GM12875 (cell line): ENCODE measurements at regions not wholly inside any gene's neighbourhood (a gene's known extent, or its start where the extent isn't known, plus 50 kb on each side); places are given as distances from the start of the nearest gene placed in this dataset.

Experiments used
- H3K4me3 ChIP-seq: one replicate; pipeline ENCODE4 v1.5.1; 2011; ENCODE audit warnings: low read depth, low read length, control low read depth
- TF ChIP-seq, protein P1 (sequence below): IDR thresholded peaks from 2 replicates; pipeline ENCODE4 v1.5.1; 2011; ENCODE audit warnings: low read depth, mild to moderate bottlenecking, control low read depth, inconsistent platforms, low read length, moderate library complexity, borderline replicate concordance; ENCODE audit not compliant: insufficient read depth

DNA sequence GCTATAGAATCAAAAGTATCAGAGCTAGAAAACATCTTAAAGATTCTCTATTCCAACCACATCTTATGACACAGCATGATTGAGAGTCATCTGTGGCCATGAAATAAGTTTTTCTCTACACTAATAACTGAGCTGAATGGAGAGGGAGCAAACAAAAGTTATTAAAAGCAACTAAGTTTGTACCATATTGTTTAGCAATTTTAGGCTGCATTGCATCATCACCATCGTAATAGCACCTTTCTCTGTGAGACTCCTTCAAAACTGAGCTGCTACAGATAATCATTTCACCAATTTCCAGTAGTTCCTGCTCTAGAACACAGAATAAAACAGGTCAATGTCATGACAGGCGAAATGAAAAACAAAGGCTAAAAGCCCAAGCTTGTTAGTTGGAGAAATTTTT lies 1183.9 kb downstream of the DIAPH3 start:
- H3K4me3 ChIP-seq = no peak overlapping the region
- TF ChIP-seq, protein P1, sequence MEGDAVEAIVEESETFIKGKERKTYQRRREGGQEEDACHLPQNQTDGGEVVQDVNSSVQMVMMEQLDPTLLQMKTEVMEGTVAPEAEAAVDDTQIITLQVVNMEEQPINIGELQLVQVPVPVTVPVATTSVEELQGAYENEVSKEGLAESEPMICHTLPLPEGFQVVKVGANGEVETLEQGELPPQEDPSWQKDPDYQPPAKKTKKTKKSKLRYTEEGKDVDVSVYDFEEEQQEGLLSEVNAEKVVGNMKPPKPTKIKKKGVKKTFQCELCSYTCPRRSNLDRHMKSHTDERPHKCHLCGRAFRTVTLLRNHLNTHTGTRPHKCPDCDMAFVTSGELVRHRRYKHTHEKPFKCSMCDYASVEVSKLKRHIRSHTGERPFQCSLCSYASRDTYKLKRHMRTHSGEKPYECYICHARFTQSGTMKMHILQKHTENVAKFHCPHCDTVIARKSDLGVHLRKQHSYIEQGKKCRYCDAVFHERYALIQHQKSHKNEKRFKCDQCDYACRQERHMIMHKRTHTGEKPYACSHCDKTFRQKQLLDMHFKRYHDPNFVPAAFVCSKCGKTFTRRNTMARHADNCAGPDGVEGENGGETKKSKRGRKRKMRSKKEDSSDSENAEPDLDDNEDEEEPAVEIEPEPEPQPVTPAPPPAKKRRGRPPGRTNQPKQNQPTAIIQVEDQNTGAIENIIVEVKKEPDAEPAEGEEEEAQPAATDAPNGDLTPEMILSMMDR = no peak

GRCh38 chr13:58985845-58986244 lies 1177.9 kb downstream of the DIAPH3 start:
- TF ChIP-seq, protein P1 = no peak
- no peak overlapping the region for H3K4me3 ChIP-seq

- TF ChIP-seq, protein P1 = no peak
These were observed 1174.2 kb downstream of the DIAPH3 start for GRCh38 chr13:58989556-58989955.

DNA sequence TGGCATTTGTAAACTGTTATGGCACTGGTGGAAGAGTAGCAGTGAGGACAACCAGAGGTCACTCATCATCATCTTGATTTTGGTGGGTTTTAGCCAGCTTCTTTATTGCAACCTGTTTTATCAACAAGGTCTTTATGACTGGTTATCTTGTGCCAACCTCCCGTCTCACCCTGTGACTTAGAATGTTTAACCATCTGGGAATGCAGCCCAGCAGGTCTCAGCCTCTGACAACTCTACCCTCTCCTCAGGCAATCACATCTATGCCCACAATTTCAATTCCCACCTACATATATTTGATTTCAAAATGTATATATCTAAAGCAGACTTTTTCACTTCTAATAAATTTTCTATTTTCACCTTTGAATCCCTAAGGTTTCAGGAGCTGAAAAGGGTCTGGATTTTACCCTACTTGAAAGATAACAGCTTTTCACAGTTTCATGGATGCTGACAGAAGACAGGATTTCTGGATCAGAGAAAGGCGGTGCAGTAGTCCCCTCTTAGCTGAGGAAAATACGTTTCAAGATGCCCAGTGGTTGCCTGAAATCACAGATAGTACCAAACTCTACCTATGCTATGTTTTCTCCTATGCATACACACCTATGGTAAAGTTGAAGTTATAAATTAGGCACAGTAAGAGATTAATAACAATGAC lies 1171.8 kb downstream of the DIAPH3 start:
- TF ChIP-seq, protein P1 = no peak
- H3K4me3 ChIP-seq = no peak overlapping the region

More at GRCh38 chr13:58989556-58989955, 1174.2 kb downstream of the DIAPH3 start:
- no peak overlapping the region for H3K4me3 ChIP-seq

DNA sequence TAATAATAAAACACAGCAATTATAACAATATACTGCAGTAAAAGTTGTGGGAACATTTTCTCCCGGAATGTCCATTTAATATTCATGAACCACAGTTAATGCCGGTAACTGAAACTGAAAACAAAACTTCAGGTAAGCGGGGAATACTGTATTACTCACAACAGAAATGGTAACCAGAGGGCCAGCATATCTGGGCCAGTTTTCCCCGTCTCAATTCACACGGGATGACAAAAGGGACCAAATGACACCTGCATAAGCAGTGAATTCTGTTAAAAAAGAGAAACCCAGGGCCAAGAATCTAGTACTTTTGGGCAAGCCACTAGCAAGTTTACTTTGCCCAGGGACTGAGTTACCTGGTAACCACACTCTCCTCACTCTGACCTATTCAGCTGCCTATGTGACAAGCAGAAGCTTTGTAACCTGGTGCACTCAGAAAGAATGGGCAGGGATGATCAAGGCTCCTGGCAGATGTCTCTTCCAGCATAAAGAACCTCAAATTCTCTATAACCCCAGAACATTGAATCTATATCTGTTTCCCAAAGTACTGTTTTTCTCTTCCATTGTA lies 1171.2 kb downstream of the DIAPH3 start:
- TF ChIP-seq, protein P1 = no peak
- H3K4me3 ChIP-seq = no peak overlapping the region

DNA sequence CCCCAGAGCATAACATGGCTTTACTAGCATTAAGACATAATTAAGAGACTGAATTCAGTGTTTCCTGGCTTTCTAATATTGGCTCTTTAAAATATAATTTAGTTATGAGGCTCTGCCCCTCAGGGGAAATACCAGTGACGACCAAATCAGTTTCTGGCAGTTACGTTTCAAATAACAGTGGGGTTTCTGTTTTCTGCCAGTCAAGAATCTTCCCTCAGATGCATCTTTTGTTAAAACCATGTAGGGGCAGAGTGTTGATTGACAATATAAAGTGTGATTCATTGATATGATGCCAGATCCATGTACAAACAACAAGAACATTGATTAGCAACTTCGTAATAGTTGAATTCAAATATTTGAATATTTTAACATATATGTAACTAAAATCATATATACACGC lies 1169.7 kb downstream of the DIAPH3 start:
- H3K4me3 ChIP-seq = no peak overlapping the region
- TF ChIP-seq, protein P1 = no peak

- TF ChIP-seq, protein P1 = no peak
- H3K4me3 ChIP-seq = no peak overlapping the region
These were observed 1169.0 kb downstream of the DIAPH3 start for GRCh38 chr13:58994777-58995176.
